ENCODE measurements at regions not wholly inside any gene's neighbourhood (a gene's known extent, or its start where the extent isn't known, plus 50 kb on each side); places are given as distances from the start of the nearest gene placed in this dataset.

DNA sequence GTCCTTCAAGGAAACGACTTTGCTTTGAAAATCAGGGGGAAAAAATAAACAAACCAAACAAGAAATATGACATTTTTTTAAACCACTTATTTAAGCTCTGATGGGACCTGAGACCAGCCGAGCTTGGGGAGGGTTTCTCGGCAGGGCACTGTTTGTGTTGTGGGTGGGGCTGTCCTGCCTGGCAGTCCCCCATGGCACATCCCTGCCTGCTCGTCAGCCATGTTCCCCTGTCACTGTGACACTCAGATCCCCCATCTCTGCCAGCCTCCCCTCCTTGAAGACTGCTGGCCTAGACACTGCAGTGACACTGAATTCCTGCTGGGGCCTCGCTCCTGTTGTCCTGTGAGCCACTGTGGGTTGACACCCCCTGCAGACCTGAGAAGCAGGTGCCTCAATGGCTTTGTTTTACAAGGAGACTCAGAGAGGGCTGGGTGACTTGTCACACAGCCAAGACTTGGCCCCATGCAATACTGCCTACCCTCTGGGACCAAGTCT, 95.1 kb upstream of the PTPN1 start:
- Histone ChIP-seq H3K27ac (no peak overlapping the region), H3K27me3 (ENCODE audit: insufficient read depth, low read depth, severe bottlenecking) (no peaks in the 10 kb centered on the region), H3K9me3 (ENCODE audit: severe bottlenecking) (peaks cover 8% of the 10 kb centered on the region), H3K4me3 (ENCODE audit: low read depth, low read length) (no peak overlapping the region), H3K36me3 (no peaks in the 10 kb centered on the region)
- no peak for DNase-seq
- TF ChIP-seq, protein P1, sequence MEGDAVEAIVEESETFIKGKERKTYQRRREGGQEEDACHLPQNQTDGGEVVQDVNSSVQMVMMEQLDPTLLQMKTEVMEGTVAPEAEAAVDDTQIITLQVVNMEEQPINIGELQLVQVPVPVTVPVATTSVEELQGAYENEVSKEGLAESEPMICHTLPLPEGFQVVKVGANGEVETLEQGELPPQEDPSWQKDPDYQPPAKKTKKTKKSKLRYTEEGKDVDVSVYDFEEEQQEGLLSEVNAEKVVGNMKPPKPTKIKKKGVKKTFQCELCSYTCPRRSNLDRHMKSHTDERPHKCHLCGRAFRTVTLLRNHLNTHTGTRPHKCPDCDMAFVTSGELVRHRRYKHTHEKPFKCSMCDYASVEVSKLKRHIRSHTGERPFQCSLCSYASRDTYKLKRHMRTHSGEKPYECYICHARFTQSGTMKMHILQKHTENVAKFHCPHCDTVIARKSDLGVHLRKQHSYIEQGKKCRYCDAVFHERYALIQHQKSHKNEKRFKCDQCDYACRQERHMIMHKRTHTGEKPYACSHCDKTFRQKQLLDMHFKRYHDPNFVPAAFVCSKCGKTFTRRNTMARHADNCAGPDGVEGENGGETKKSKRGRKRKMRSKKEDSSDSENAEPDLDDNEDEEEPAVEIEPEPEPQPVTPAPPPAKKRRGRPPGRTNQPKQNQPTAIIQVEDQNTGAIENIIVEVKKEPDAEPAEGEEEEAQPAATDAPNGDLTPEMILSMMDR (IDR thresholded peaks at IDR 0.05; ENCODE audit: low read depth, low read length), result no peak

DNA sequence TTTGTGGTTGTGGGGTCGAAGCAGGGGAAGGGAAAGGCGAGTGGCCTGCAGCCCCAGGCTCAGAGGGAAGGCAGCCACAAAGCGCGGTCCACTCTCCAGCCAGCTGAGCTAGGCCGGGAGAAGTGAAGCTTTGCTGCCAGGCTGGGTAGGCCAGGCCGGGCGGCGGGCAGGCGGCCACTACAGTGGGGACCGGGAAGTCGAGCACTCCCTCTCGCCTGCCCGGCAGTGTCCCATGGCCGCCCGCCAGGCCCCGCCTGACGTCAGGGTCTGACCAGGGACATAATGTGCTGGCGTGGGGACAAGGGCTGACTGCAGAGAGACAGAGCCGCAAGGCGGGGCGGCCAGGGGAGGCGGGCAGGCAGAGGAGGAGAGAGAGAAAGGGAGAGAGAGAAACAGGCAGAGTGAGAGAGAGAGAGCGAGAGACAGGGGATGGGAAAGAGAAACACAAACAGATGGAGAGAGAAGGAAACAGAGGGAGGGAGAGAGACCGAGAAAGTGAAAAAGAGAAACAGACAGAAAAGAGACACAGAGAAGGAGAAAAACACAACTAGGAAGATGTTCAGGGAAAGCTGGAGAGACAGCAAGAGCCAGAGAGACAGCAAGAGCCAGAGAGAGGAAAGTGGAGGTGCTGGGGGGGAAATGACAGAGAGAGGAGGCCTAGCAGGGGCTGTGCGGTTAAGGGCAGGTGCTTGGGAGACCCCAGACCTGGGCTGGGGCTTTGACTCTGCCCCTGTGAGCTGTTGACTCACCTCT, 94.5 kb upstream of the PTPN1 start:
- TF ChIP-seq, protein P1 (IDR thresholded peaks at IDR 0.05; ENCODE audit: low read depth, low read length), result no peak
- Histone ChIP-seq H3K27ac (no peak overlapping the region; the same call in 1 of the 2 replicates), H3K27me3 (ENCODE audit: insufficient read depth, low read depth, severe bottlenecking) (no peaks in the 10 kb centered on the region), H3K4me3 (ENCODE audit: low read depth, low read length) (no peak overlapping the region), H3K9me3 (ENCODE audit: severe bottlenecking) (peaks cover 10% of the 10 kb centered on the region), H3K36me3 (no peaks in the 10 kb centered on the region)
- DNase-seq, result no peak

DNA sequence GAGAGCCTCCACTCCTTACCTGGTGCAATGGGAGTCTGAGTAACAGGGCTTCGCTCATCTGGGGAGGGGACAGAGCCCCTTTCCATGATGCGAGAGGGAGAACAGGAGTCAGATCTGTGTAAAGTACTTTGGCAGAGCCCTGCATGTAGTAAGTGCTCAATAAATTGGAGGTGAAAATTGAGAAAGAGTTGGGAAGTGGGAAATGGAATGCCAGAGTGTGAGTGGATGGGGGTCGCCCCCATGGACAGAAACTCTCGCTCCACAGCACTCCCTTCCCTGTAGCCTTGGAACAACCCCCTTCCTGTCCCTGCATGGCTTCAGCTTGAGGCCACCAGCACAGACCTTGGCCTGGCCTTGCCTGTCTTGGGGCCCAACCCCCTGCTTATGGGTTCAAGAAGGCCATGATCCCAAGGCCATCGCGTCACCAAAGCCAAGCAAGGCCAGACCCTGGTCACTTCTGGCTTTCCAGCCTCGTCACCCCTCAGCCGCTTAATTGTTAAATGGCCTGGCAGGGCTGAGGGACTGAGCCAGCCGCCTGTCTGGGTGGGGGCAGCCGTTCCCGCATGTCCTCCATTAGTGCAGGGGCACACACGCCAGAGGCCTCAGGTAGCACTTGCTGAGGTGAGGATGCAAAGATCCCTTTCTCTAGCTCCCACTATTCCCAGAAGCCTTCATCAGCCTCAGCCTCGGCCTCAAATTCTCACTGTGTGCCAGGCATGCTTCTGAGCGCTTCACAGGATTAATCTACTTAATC, 93.7 kb upstream of the PTPN1 start:
- Histone ChIP-seq H3K36me3 (no peaks in the 10 kb centered on the region), H3K4me3 (ENCODE audit: low read depth, low read length) (no peak overlapping the region), H3K27ac (peak overlapping the region; percentile 71), H3K9me3 (ENCODE audit: severe bottlenecking) (peaks cover 11% of the 10 kb centered on the region), H3K27me3 (ENCODE audit: insufficient read depth, low read depth, severe bottlenecking) (no peaks in the 10 kb centered on the region)
- TF ChIP-seq, protein P1 (IDR thresholded peaks at IDR 0.05; ENCODE audit: low read depth, low read length), result no peak
- peak; percentile 42 for DNase-seq

DNA sequence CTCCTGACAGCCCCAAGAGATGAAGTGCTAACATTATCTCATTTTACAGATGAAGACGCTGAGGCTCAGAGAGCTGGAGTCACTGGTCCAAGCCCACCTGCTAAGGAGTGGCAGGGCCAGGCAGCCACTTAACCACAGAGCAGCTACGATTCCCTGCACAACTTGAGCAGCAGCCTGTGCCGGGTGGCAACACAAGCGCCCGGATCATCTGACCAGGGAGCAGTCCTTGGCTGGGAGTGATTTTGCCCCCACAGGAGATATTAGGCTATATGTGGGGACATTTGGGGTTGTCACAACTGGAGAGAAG, 93.2 kb upstream of the PTPN1 start:
- Histone ChIP-seq H3K27ac (no peak overlapping the region), H3K4me3 (ENCODE audit: low read depth, low read length) (no peak overlapping the region), H3K27me3 (ENCODE audit: insufficient read depth, low read depth, severe bottlenecking) (no peaks in the 10 kb centered on the region), H3K9me3 (ENCODE audit: severe bottlenecking) (peaks cover 15% of the 10 kb centered on the region), H3K36me3 (no peaks in the 10 kb centered on the region)
- peak; percentile 70 for DNase-seq
- TF ChIP-seq, protein P1 (IDR thresholded peaks at IDR 0.05; ENCODE audit: low read depth, low read length), result no peak

DNA sequence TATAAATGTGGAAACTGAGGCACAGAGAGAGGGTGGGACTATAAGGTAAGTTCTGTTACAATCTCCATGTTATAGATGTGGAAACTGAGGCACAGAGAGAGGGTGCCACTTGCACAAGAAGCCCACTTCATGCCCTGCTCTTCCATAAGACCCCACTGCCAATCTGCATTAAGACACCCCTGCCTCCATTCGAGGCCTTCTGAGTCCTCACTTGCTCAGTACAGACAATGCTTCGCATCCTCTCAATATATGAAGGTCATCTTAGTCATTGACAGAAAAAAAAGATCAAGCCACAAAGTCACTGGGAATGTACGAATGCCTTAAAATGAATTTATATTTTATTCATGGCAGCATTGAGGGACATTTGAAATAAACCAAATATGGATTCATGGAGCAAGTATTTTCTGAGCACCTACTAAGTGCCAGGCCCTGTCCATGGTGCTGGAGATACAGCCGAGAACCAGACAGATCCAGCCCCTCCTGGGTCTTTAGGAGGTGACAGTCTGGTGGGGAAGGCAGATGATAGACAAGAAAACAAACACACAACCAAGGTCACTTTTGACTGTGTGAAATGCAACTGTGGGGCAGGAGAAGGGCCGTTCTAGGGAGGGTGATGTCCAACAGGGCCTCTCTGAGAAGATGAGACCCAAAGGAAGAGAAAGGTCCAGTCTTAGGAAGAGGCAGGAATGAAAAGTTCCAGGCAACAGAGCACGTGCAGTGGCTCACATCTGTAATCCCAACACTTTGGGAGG, 92.5 kb upstream of the PTPN1 start:
- H3K27me3 ChIP-seq (ENCODE audit: insufficient read depth, low read depth, severe bottlenecking), result no peaks in the 10 kb centered on the region
- H3K27ac ChIP-seq, result no peak overlapping the region
- no peaks in the 10 kb centered on the region for H3K36me3 ChIP-seq
- TF ChIP-seq, protein P1 (IDR thresholded peaks at IDR 0.05; ENCODE audit: low read depth, low read length), result no peak
- DNase-seq, result no peak
- H3K4me3 ChIP-seq (ENCODE audit: low read depth, low read length), result no peak overlapping the region
- peaks cover 15% of the 10 kb centered on the region for H3K9me3 ChIP-seq (ENCODE audit: severe bottlenecking)
